Stimulated activated memory B cell treated with anti-CD40 and anti-IgM and Interleukin-4, amounts not matched to agents 10 μg/mL and 1 μg/mL and 100 μg/mL, for 72 hours (primary cell): ENCODE measurements at regions not wholly inside any gene's neighbourhood (a gene's known extent, or its start where the extent isn't known, plus 50 kb on each side); places are given as distances from the start of the nearest gene placed in this dataset.

Experiments
- ATAC-seq: fragments of 150-1000 bp; cut with Tn5 transposase; 2 replicates; pipeline ENCODE4 v1.10.0; 2021
- H3K27ac Mint-ChIP-seq: one replicate; pipeline ENCODE4 v1.8.0; 2022; ENCODE audit warnings: mild to moderate bottlenecking, mixed read lengths
- H3K27me3 Mint-ChIP-seq: one replicate; pipeline ENCODE4 v1.8.0; 2022; ENCODE audit warnings: mixed read lengths
- H3K36me3 Mint-ChIP-seq: one replicate; pipeline ENCODE4 v1.8.0; 2022; ENCODE audit warnings: mixed read lengths
- H3K4me1 Mint-ChIP-seq: one replicate; pipeline ENCODE4 v1.8.0; 2022; ENCODE audit warnings: mixed read lengths
- H3K4me3 Mint-ChIP-seq: one replicate; pipeline ENCODE4 v1.8.0; 2022; ENCODE audit warnings: mild to moderate bottlenecking, moderate library complexity, mixed read lengths
- H3K9me3 Mint-ChIP-seq: one replicate; pipeline ENCODE4 v1.8.0; 2022; ENCODE audit warnings: mixed read lengths

- no peak for ATAC-seq
- H3K4me3 Mint-ChIP-seq: no peak overlapping the region
- H3K9me3 Mint-ChIP-seq: no peaks in the 10 kb centered on the region
- H3K36me3 Mint-ChIP-seq: no peaks in the 10 kb centered on the region
- H3K27ac Mint-ChIP-seq: no peak overlapping the region
- H3K4me1 Mint-ChIP-seq: no peaks in the 10 kb centered on the region
- H3K27me3 Mint-ChIP-seq: peaks cover 44% of the 10 kb centered on the region
Observed at GRCh38 chr17:79171188-79171587, 96.6 kb downstream of the ENGASE start.

- no peak overlapping the region for H3K4me3 Mint-ChIP-seq
- H3K27ac Mint-ChIP-seq: no peak overlapping the region
- no peaks in the 10 kb centered on the region for H3K9me3 Mint-ChIP-seq
- no peaks in the 10 kb centered on the region for H3K36me3 Mint-ChIP-seq
- H3K4me1 Mint-ChIP-seq: no peaks in the 10 kb centered on the region
- ATAC-seq: no peak
- H3K27me3 Mint-ChIP-seq: peaks cover 56% of the 10 kb centered on the region
Observed at GRCh38 chr17:79169861-79170260, 95.2 kb downstream of the ENGASE start.

GRCh38 chr17:79169366-79169765, 94.7 kb downstream of the ENGASE start:
- ATAC-seq: no peak
- Mint-ChIP-seq H3K4me1 (no peaks in the 10 kb centered on the region), H3K27me3 (peaks cover 61% of the 10 kb centered on the region), H3K9me3 (no peaks in the 10 kb centered on the region), H3K4me3 (no peak overlapping the region), H3K36me3 (no peaks in the 10 kb centered on the region), H3K27ac (no peak overlapping the region)

GRCh38 chr17:79168486-79169055, 93.9 kb downstream of the ENGASE start:
- H3K27ac Mint-ChIP-seq: no peak overlapping the region
- peaks cover 69% of the 10 kb centered on the region for H3K27me3 Mint-ChIP-seq
- ATAC-seq: no peak
- H3K9me3 Mint-ChIP-seq: no peaks in the 10 kb centered on the region
- no peak overlapping the region for H3K4me3 Mint-ChIP-seq
- H3K36me3 Mint-ChIP-seq: no peaks in the 10 kb centered on the region
- H3K4me1 Mint-ChIP-seq: no peaks in the 10 kb centered on the region

- Mint-ChIP-seq H3K4me1 (no peaks in the 10 kb centered on the region), H3K9me3 (no peaks in the 10 kb centered on the region), H3K27ac (no peak overlapping the region), H3K27me3 (peaks cover 70% of the 10 kb centered on the region), H3K4me3 (no peak overlapping the region), H3K36me3 (no peaks in the 10 kb centered on the region)
- no peak for ATAC-seq
Observed at GRCh38 chr17:79167486-79167885, 92.9 kb downstream of the ENGASE start.

GRCh38 chr17:79165756-79166473, 91.3 kb downstream of the ENGASE start:
- no peaks in the 10 kb centered on the region for H3K36me3 Mint-ChIP-seq
- H3K9me3 Mint-ChIP-seq: no peaks in the 10 kb centered on the region
- no peak for ATAC-seq
- H3K4me3 Mint-ChIP-seq: no peak overlapping the region
- peaks cover 7% of the 10 kb centered on the region for H3K4me1 Mint-ChIP-seq
- peaks cover 69% of the 10 kb centered on the region for H3K27me3 Mint-ChIP-seq
- no peak overlapping the region for H3K27ac Mint-ChIP-seq

- Mint-ChIP-seq H3K9me3 (no peaks in the 10 kb centered on the region), H3K27me3 (peaks cover 61% of the 10 kb centered on the region), H3K4me3 (no peak overlapping the region), H3K4me1 (peaks cover 10% of the 10 kb centered on the region), H3K27ac (no peak overlapping the region), H3K36me3 (no peaks in the 10 kb centered on the region)
- ATAC-seq: no peak
Observed at GRCh38 chr17:79164913-79165695, 90.5 kb downstream of the ENGASE start.

- Mint-ChIP-seq H3K9me3 (no peaks in the 10 kb centered on the region), H3K4me1 (peaks cover 10% of the 10 kb centered on the region), H3K27ac (no peak overlapping the region), H3K36me3 (no peaks in the 10 kb centered on the region), H3K27me3 (peaks cover 59% of the 10 kb centered on the region), H3K4me3 (no peak overlapping the region)
- no peak for ATAC-seq
Observed at GRCh38 chr17:79164408-79164807, 89.8 kb downstream of the ENGASE start.

GRCh38 chr17:79163071-79163470, 88.4 kb downstream of the ENGASE start:
- ATAC-seq: no peak
- H3K9me3 Mint-ChIP-seq: no peaks in the 10 kb centered on the region
- H3K4me1 Mint-ChIP-seq: peaks cover 10% of the 10 kb centered on the region
- H3K27ac Mint-ChIP-seq: no peak overlapping the region
- H3K27me3 Mint-ChIP-seq: peaks cover 55% of the 10 kb centered on the region
- no peaks in the 10 kb centered on the region for H3K36me3 Mint-ChIP-seq
- no peak overlapping the region for H3K4me3 Mint-ChIP-seq

- H3K4me1 Mint-ChIP-seq: peaks cover 10% of the 10 kb centered on the region
- H3K36me3 Mint-ChIP-seq: no peaks in the 10 kb centered on the region
- ATAC-seq: no peak
- H3K27ac Mint-ChIP-seq: no peak overlapping the region
- H3K27me3 Mint-ChIP-seq: peaks cover 47% of the 10 kb centered on the region
- no peaks in the 10 kb centered on the region for H3K9me3 Mint-ChIP-seq
- H3K4me3 Mint-ChIP-seq: no peak overlapping the region
Observed at GRCh38 chr17:79162012-79162963, 87.7 kb downstream of the ENGASE start.

GRCh38 chr17:79160980-79161636, 86.5 kb downstream of the ENGASE start:
- Mint-ChIP-seq H3K4me1 (peaks cover 10% of the 10 kb centered on the region), H3K27me3 (peaks cover 37% of the 10 kb centered on the region), H3K9me3 (no peaks in the 10 kb centered on the region), H3K36me3 (no peaks in the 10 kb centered on the region), H3K4me3 (no peak overlapping the region), H3K27ac (peak overlapping the region; percentile 43)
- ATAC-seq: no peak

- Mint-ChIP-seq H3K4me3 (no peak overlapping the region), H3K27me3 (peaks cover 25% of the 10 kb centered on the region), H3K36me3 (no peaks in the 10 kb centered on the region), H3K9me3 (no peaks in the 10 kb centered on the region), H3K27ac (no peak overlapping the region), H3K4me1 (peaks cover 10% of the 10 kb centered on the region)
- ATAC-seq: no peak
Observed at GRCh38 chr17:79159926-79160325, 85.3 kb downstream of the ENGASE start.

- Mint-ChIP-seq H3K27me3 (peaks cover 21% of the 10 kb centered on the region), H3K4me1 (peaks cover 10% of the 10 kb centered on the region), H3K9me3 (no peaks in the 10 kb centered on the region), H3K4me3 (no peak overlapping the region), H3K36me3 (no peaks in the 10 kb centered on the region), H3K27ac (no peak overlapping the region)
- ATAC-seq: no peak
Observed at GRCh38 chr17:79159471-79159870, 84.8 kb downstream of the ENGASE start.

GRCh38 chr17:79156463-79157095, 82.0 kb downstream of the ENGASE start:
- Mint-ChIP-seq H3K4me1 (peaks cover 14% of the 10 kb centered on the region), H3K9me3 (no peaks in the 10 kb centered on the region), H3K36me3 (no peaks in the 10 kb centered on the region), H3K27me3 (peaks cover 36% of the 10 kb centered on the region), H3K4me3 (no peak overlapping the region), H3K27ac (no peak overlapping the region)
- ATAC-seq: no peak
